ENCODE measurements at regions not wholly inside any gene's neighbourhood (a gene's known extent, or its start where the extent isn't known, plus 50 kb on each side); places are given as distances from the start of the nearest gene placed in this dataset.
A peak's percentile ranks its signal among the peaks of the same experiment; 100 is the strongest.

DNA sequence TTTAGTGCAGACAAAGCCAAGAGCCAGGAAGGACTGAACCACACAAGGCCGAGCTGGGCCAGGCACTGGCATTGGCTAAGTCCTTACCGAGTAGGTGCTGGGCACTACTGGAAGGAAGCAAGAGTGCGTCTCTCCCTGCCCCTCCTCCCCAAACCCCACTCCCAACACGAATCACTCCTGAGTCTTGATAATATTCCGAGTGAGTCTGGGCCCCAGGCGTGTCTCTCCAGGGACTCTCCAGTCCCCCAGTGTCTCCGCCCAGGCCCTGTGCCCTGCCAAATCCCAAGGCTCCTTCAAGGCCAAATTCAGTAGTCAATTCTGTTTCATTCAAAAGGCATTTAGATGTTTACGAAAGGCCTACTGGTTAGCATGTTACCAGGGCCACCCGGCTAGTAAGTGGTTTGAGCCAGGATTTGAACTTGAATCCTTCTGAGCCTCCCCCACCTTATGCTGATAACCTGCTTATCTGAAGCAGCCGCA, 82.8 kb downstream of the GLI2 start:
- TF ChIP-seq, protein P1, sequence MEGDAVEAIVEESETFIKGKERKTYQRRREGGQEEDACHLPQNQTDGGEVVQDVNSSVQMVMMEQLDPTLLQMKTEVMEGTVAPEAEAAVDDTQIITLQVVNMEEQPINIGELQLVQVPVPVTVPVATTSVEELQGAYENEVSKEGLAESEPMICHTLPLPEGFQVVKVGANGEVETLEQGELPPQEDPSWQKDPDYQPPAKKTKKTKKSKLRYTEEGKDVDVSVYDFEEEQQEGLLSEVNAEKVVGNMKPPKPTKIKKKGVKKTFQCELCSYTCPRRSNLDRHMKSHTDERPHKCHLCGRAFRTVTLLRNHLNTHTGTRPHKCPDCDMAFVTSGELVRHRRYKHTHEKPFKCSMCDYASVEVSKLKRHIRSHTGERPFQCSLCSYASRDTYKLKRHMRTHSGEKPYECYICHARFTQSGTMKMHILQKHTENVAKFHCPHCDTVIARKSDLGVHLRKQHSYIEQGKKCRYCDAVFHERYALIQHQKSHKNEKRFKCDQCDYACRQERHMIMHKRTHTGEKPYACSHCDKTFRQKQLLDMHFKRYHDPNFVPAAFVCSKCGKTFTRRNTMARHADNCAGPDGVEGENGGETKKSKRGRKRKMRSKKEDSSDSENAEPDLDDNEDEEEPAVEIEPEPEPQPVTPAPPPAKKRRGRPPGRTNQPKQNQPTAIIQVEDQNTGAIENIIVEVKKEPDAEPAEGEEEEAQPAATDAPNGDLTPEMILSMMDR (IDR thresholded peaks at IDR 0.05) = no peak
- TF ChIP-seq POLR2A (IDR thresholded peaks at IDR 0.05) (no peak), EP300 (IDR thresholded peaks at IDR 0.05; ENCODE audit: low read depth) (no peak), POLR2AphosphoS5 (IDR thresholded peaks at IDR 0.05) (peak in 2 of 3 donors; percentile 23 to 48)
